ENCODE measurements at regions not wholly inside any gene's neighbourhood (a gene's known extent, or its start where the extent isn't known, plus 50 kb on each side); places are given as distances from the start of the nearest gene placed in this dataset.

DNA sequence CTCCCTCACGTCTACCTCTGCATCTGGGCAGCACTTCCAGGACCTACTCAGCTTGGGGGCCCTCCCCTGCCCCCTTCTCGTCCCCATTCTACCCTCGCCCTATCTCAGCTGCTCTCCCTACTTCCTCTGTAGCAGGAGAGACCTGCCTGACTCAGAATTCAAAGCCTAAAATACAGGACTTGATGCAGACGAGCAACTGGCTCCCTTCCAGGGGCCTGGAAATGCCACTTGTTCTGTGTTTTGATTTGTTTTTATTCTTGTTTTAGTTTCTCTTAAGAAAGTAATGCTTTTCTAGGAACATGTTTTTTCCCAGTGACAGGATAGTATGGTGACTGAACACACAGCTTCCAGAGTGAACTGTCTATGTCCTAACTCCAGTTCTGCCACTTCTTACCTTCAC is 320.4 kb upstream of the CDH4 start:
- TF ChIP-seq, protein P1, sequence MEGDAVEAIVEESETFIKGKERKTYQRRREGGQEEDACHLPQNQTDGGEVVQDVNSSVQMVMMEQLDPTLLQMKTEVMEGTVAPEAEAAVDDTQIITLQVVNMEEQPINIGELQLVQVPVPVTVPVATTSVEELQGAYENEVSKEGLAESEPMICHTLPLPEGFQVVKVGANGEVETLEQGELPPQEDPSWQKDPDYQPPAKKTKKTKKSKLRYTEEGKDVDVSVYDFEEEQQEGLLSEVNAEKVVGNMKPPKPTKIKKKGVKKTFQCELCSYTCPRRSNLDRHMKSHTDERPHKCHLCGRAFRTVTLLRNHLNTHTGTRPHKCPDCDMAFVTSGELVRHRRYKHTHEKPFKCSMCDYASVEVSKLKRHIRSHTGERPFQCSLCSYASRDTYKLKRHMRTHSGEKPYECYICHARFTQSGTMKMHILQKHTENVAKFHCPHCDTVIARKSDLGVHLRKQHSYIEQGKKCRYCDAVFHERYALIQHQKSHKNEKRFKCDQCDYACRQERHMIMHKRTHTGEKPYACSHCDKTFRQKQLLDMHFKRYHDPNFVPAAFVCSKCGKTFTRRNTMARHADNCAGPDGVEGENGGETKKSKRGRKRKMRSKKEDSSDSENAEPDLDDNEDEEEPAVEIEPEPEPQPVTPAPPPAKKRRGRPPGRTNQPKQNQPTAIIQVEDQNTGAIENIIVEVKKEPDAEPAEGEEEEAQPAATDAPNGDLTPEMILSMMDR (IDR thresholded peaks at IDR 0.05) = no peak
- TF ChIP-seq, protein P2, sequence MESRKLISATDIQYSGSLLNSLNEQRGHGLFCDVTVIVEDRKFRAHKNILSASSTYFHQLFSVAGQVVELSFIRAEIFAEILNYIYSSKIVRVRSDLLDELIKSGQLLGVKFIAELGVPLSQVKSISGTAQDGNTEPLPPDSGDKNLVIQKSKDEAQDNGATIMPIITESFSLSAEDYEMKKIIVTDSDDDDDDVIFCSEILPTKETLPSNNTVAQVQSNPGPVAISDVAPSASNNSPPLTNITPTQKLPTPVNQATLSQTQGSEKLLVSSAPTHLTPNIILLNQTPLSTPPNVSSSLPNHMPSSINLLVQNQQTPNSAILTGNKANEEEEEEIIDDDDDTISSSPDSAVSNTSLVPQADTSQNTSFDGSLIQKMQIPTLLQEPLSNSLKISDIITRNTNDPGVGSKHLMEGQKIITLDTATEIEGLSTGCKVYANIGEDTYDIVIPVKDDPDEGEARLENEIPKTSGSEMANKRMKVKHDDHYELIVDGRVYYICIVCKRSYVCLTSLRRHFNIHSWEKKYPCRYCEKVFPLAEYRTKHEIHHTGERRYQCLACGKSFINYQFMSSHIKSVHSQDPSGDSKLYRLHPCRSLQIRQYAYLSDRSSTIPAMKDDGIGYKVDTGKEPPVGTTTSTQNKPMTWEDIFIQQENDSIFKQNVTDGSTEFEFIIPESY (IDR thresholded peaks at IDR 0.05; ENCODE audit: borderline replicate concordance, low read depth) = no peak

Measured in SK-N-SH (cell line).